HG02870 (cell line): ENCODE measurements at regions not wholly inside any gene's neighbourhood (a gene's known extent, or its start where the extent isn't known, plus 50 kb on each side); places are given as distances from the start of the nearest gene placed in this dataset.

ENCODE experiments used
- ATAC-seq: cut with Tn5 transposase; IDR thresholded peaks from one replicate; pipeline ENCODE4 v1.9.1; 2021; ENCODE audit warnings: mild to moderate bottlenecking, moderate library complexity; ENCODE audit not compliant: unreplicated experiment

DNA sequence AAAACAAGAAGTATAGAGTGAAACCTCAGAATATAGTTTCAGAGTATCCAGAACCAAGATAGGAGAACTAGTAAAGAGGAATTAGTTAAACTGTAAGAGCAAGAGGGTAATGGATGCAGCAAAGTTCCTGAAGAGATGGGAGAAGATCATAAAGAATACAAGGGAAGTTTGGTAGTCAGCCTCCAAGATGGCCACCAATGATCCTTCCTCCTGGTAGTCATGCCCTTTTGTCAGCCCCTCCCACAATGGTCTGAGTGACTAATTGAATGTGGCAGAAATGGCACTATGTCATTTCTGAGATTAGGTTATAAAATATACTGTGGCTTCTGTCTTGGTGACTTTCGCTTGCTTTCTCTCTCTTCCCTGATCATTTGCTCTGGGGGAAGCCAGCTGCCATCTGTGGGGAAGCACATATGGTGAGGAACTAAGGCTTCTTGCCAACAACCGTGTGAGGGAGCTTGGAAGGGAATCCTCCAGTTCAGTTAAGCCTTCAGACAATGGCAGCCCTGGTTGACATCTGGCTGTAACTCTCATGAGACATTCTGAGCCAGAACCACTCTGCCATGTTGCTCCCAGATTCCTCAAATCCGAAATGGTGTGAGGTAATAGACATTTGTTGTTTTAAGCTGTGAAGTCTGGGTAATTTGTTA is 55.3 kb upstream of the AMN1 start:
- no peak for ATAC-seq

- ATAC-seq, result no peak
Observed at GRCh38 chr12:31783556-31783955, 54.7 kb upstream of the AMN1 start.

- no peak for ATAC-seq
Observed at GRCh38 chr12:31781894-31782540, 53.2 kb upstream of the AMN1 start.

DNA sequence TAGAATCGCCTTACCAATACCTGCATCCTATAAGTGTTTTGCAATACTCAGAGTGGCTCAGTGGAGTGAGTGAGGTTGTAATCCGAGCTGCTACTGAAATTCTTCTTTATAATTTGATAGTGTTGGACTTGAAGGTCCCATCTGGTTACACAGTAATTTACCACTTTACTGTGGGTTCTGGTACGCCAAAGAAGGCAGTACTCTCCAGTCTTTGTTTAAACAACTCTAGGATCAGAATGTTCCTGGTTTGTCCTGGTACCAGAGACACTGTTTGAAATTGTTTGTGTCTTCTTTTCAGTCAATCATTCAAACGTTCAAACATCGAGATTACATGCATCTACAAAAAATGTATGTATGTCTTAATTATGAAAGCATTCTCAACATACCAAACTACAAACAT is 51.3 kb upstream of the AMN1 start:
- no peak for ATAC-seq

GRCh38 chr12:31778687-31779086 is 49.9 kb upstream of the AMN1 start:
- no peak for ATAC-seq
